Smooth muscle cell (in vitro differentiated cells): ENCODE measurements at regions not wholly inside any gene's neighbourhood (a gene's known extent, or its start where the extent isn't known, plus 50 kb on each side); places are given as distances from the start of the nearest gene placed in this dataset.

Experiments
- DNase-seq: peaks from one replicate; lab custom pipeline; 2025; ENCODE audit not compliant: unreplicated experiment; lab: John Stamatoyannopoulos, UW
- H2AFZ ChIP-seq: fragments of 200-600 bp; sonication (generic); 2 replicates; pipeline ENCODE4 v1.6.0; 2016; ENCODE audit warnings: antibody characterized with exemption, low read depth, mild to moderate bottlenecking
- H3F3A ChIP-seq: fragments of 200-600 bp; sonication (generic); 2 replicates; pipeline ENCODE4 v1.6.0; 2017; ENCODE audit warnings: antibody characterized with exemption, low read depth
- H3K27ac ChIP-seq: fragments of 200-600 bp; sonication (generic); 2 replicates; pipeline ENCODE4 v1.5.1; 2016; ENCODE audit warnings: low read depth, mild to moderate bottlenecking
- H3K27me3 ChIP-seq: fragments of 200-600 bp; sonication (generic); 2 replicates; pipeline ENCODE4 v1.6.1; 2016; ENCODE audit warnings: low read depth, mild to moderate bottlenecking
- H3K36me3 ChIP-seq: fragments of 200-600 bp; sonication (generic); 2 replicates; pipeline ENCODE4 v1.5.1; 2016; ENCODE audit warnings: low read depth
- H3K4me1 ChIP-seq: fragments of 200-600 bp; sonication (generic); 2 replicates; pipeline ENCODE4 v1.5.1; 2016; ENCODE audit warnings: low read depth
- H3K4me2 ChIP-seq: fragments of 200-600 bp; sonication (generic); 2 replicates; pipeline ENCODE4 v1.6.0; 2016; ENCODE audit warnings: mild to moderate bottlenecking
- H3K4me3 ChIP-seq: fragments of 200-600 bp; sonication (generic); 2 replicates; pipeline ENCODE4 v1.5.1; 2016; ENCODE audit warnings: mild to moderate bottlenecking
- H3K79me2 ChIP-seq: fragments of 200-600 bp; sonication (generic); 2 replicates; pipeline ENCODE4 v1.6.0; 2016; ENCODE audit warnings: low read depth, mild to moderate bottlenecking
- H3K9ac ChIP-seq: fragments of 200-600 bp; sonication (generic); 2 replicates; pipeline ENCODE4 v1.6.0; 2016; ENCODE audit warnings: low read depth
- H3K9me3 ChIP-seq: fragments of 200-600 bp; sonication (generic); replicated peaks from 2 replicates; pipeline ENCODE4 v1.5.1; 2016; ENCODE audit warnings: low read depth
- H4K20me1 ChIP-seq: fragments of 200-600 bp; sonication (generic); 2 replicates; pipeline ENCODE4 v1.6.0; 2016; ENCODE audit warnings: low read depth
- WGBS: methylation state at CpG from one replicate; pipeline ENCODE4 v1.1.7; 2016; ENCODE audit warnings: low lambda C conversion rate; 5-methylcytosine and 5-hydroxymethylcytosine counted together
- TF ChIP-seq, protein P1 (sequence below): fragments of 200-600 bp; sonication (generic); IDR thresholded peaks from 2 replicates; pipeline ENCODE4 v1.5.1; 2017; ENCODE audit warnings: borderline replicate concordance, mild to moderate bottlenecking, antibody characterized with exemption; ENCODE audit not compliant: insufficient read depth, poor library complexity, severe bottlenecking

DNA sequence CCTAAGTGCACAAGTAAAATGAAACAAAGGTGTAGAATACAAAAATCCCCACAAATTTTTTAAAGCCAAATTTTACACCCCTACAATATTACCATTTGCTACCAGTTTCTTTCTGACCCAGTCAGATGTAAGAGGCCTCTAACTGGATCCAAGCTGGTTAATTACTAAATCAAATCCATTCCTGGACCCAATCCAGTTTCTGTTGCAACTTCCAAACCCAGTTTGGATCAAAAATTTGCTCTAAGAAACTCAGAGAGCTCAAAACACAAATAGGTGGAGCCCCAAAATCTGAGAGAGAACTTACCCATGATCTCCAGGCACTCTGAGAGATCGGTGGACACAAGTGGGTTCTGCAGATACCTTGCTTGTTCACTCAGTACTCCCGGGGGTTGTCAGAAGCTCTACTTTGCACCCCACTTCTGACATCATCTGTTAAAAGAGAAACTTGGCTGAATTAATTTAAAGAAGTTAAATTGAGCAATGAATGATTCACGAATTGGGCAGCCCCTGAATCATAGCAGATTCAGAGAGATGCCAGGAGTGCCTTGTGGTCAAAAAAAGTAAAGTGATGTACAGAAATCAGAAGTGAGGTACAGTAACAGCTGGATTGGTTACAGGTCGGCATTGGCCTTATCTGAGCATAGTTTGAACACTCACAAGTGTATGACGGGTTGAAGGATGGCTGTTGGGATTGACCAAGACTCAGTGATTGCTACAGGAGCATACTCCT lies 448.0 kb downstream of the KCNT2 start:
- H3K4me3 ChIP-seq: no peak overlapping the region
- H3K27ac ChIP-seq: no peak overlapping the region
- no peaks in the 10 kb centered on the region for H3K36me3 ChIP-seq
- no peak for DNase-seq
- H3K9me3 ChIP-seq: no peaks in the 10 kb centered on the region
- WGBS: 89% methylated on average over 5 of the region's 5 CpGs
- H3K27me3 ChIP-seq: no peaks in the 10 kb centered on the region
- no peaks in the 10 kb centered on the region for H4K20me1 ChIP-seq
- no peaks in the 10 kb centered on the region for H3K4me1 ChIP-seq
- no peak overlapping the region for H2AFZ ChIP-seq
- no peak overlapping the region for H3K4me2 ChIP-seq
- no peaks in the 10 kb centered on the region for H3F3A ChIP-seq
- no peaks in the 10 kb centered on the region for H3K79me2 ChIP-seq
- TF ChIP-seq, protein P1, sequence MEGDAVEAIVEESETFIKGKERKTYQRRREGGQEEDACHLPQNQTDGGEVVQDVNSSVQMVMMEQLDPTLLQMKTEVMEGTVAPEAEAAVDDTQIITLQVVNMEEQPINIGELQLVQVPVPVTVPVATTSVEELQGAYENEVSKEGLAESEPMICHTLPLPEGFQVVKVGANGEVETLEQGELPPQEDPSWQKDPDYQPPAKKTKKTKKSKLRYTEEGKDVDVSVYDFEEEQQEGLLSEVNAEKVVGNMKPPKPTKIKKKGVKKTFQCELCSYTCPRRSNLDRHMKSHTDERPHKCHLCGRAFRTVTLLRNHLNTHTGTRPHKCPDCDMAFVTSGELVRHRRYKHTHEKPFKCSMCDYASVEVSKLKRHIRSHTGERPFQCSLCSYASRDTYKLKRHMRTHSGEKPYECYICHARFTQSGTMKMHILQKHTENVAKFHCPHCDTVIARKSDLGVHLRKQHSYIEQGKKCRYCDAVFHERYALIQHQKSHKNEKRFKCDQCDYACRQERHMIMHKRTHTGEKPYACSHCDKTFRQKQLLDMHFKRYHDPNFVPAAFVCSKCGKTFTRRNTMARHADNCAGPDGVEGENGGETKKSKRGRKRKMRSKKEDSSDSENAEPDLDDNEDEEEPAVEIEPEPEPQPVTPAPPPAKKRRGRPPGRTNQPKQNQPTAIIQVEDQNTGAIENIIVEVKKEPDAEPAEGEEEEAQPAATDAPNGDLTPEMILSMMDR: no peak
- H3K9ac ChIP-seq: no peak overlapping the region

DNA sequence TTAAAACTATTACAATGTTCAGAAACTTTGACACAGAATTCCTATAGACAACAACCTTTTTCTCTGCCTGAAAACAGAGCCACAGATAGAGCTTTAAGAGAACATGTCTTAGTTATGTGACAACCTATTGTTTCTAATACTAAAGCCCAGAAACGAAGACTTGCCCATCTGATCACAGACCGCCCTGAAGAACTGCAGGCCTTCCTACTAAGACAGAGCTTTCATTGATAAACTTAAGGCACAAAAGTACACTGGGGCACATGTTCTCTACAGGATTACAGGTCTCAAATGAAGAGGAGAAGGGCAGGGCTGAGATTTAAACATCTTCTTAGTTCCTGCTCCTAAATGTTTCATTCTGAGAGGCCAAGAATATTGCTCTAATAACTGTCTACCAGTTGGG lies 452.7 kb downstream of the KCNT2 start:
- no peaks in the 10 kb centered on the region for H3K36me3 ChIP-seq
- WGBS: 69% methylated on average over 2 of the region's 2 CpGs
- no peak for DNase-seq
- H3K9me3 ChIP-seq: no peaks in the 10 kb centered on the region
- H3K4me3 ChIP-seq: no peak overlapping the region
- no peaks in the 10 kb centered on the region for H3K4me1 ChIP-seq
- no peak overlapping the region for H3K4me2 ChIP-seq
- no peaks in the 10 kb centered on the region for H4K20me1 ChIP-seq
- H3K27ac ChIP-seq: no peak overlapping the region
- no peak overlapping the region for H3K9ac ChIP-seq
- no peaks in the 10 kb centered on the region for H3K79me2 ChIP-seq
- TF ChIP-seq, protein P1: no peak
- H3F3A ChIP-seq: no peaks in the 10 kb centered on the region
- H3K27me3 ChIP-seq: no peaks in the 10 kb centered on the region
- peak overlapping the region; percentile 71 for H2AFZ ChIP-seq

- no peaks in the 10 kb centered on the region for H3K79me2 ChIP-seq
- no peak overlapping the region for H3K27ac ChIP-seq
- 90% methylated on average over 5 of the region's 5 CpGs for WGBS
- no peak overlapping the region for H3K9ac ChIP-seq
- H3K36me3 ChIP-seq: no peaks in the 10 kb centered on the region
- H3F3A ChIP-seq: no peaks in the 10 kb centered on the region
- H3K4me1 ChIP-seq: no peaks in the 10 kb centered on the region
- TF ChIP-seq, protein P1: no peak
- no peaks in the 10 kb centered on the region for H3K9me3 ChIP-seq
- H3K4me2 ChIP-seq: no peak overlapping the region
- DNase-seq: no peak
- H3K27me3 ChIP-seq: no peaks in the 10 kb centered on the region
- no peaks in the 10 kb centered on the region for H4K20me1 ChIP-seq
- no peak overlapping the region for H3K4me3 ChIP-seq
- no peak overlapping the region for H2AFZ ChIP-seq
Observed at GRCh38 chr1:196152975-196153374, 455.3 kb downstream of the KCNT2 start.

- 95% methylated on average over 3 of the region's 3 CpGs for WGBS
Observed at GRCh38 chr1:196152086-196152485, 456.2 kb downstream of the KCNT2 start.

More at GRCh38 chr1:196152086-196152485, 456.2 kb downstream of the KCNT2 start:
- Histone ChIP-seq H3K4me1 (no peaks in the 10 kb centered on the region), H3K9me3 (no peaks in the 10 kb centered on the region), H4K20me1 (no peaks in the 10 kb centered on the region), H3K27ac (no peak overlapping the region), H3K4me3 (no peak overlapping the region), H3K79me2 (no peaks in the 10 kb centered on the region), H3K9ac (no peak overlapping the region), H3F3A (no peaks in the 10 kb centered on the region), H3K4me2 (no peak overlapping the region), H3K36me3 (no peaks in the 10 kb centered on the region), H2AFZ (no peak overlapping the region), H3K27me3 (no peaks in the 10 kb centered on the region)
- TF ChIP-seq, protein P1: no peak
- no peak for DNase-seq
